ENCODE measurements at regions not wholly inside any gene's neighbourhood (a gene's known extent, or its start where the extent isn't known, plus 50 kb on each side); places are given as distances from the start of the nearest gene placed in this dataset.
"Not testable (repeated sequence)": the region's sequence is repeated elsewhere in the genome, so short reads cannot be mapped to it uniquely, and the experiment has no call there.

- DNase-seq = not testable (repeated sequence)
These were observed 200.7 kb upstream of the IRF2BP2 start for GRCh38 chr1:234810726-234811125.

- not testable (repeated sequence) for DNase-seq
These were observed 199.9 kb upstream of the IRF2BP2 start for GRCh38 chr1:234809854-234810245.

GRCh38 chr1:234808943-234809853 is 199.2 kb upstream of the IRF2BP2 start:
- not testable (repeated sequence) for DNase-seq

GRCh38 chr1:234808459-234808858 is 198.5 kb upstream of the IRF2BP2 start:
- DNase-seq = not testable (repeated sequence)

- DNase-seq = not testable (repeated sequence)
These were observed 197.7 kb upstream of the IRF2BP2 start for GRCh38 chr1:234807705-234808104.

- not testable (repeated sequence) for DNase-seq
These were observed 192.6 kb upstream of the IRF2BP2 start for GRCh38 chr1:234802586-234802985.

- DNase-seq = not testable (repeated sequence)
These were observed 191.7 kb upstream of the IRF2BP2 start for GRCh38 chr1:234801636-234802035.

- not testable (repeated sequence) for DNase-seq
These were observed 191.2 kb upstream of the IRF2BP2 start for GRCh38 chr1:234801147-234801546.

- not testable (repeated sequence) for DNase-seq
These were observed 190.6 kb upstream of the IRF2BP2 start for GRCh38 chr1:234800563-234800962.

- DNase-seq = not testable (repeated sequence)
These were observed 189.2 kb upstream of the IRF2BP2 start for GRCh38 chr1:234799021-234799689.

GRCh38 chr1:234797216-234797615 is 187.2 kb upstream of the IRF2BP2 start:
- DNase-seq = not testable (repeated sequence)

- not testable (repeated sequence) for DNase-seq
These were observed 186.4 kb upstream of the IRF2BP2 start for GRCh38 chr1:234796438-234796792.

GRCh38 chr1:234795711-234796437 is 185.9 kb upstream of the IRF2BP2 start:
- DNase-seq = not testable (repeated sequence)

GRCh38 chr1:234795007-234795406 is 185.0 kb upstream of the IRF2BP2 start:
- DNase-seq = not testable (repeated sequence)

GRCh38 chr1:234794452-234794851 is 184.5 kb upstream of the IRF2BP2 start:
- DNase-seq = not testable (repeated sequence)

GRCh38 chr1:234793924-234794323 is 183.9 kb upstream of the IRF2BP2 start:
- DNase-seq = not testable (repeated sequence)

GRCh38 chr1:234792221-234792864 is 182.4 kb upstream of the IRF2BP2 start:
- not testable (repeated sequence) for DNase-seq

- not testable (repeated sequence) for DNase-seq
These were observed 181.6 kb upstream of the IRF2BP2 start for GRCh38 chr1:234791615-234792014.

- DNase-seq = not testable (repeated sequence)
These were observed 180.4 kb upstream of the IRF2BP2 start for GRCh38 chr1:234790333-234790732.

GRCh38 chr1:234787011-234787584 is 177.1 kb upstream of the IRF2BP2 start:
- DNase-seq = not testable (repeated sequence)

- DNase-seq = not testable (repeated sequence)
These were observed 175.9 kb upstream of the IRF2BP2 start for GRCh38 chr1:234785922-234786321.

GRCh38 chr1:234785471-234785919 is 175.5 kb upstream of the IRF2BP2 start:
- not testable (repeated sequence) for DNase-seq
